ENCODE measurements at regions not wholly inside any gene's neighbourhood (a gene's known extent, or its start where the extent isn't known, plus 50 kb on each side); places are given as distances from the start of the nearest gene placed in this dataset.

DNA sequence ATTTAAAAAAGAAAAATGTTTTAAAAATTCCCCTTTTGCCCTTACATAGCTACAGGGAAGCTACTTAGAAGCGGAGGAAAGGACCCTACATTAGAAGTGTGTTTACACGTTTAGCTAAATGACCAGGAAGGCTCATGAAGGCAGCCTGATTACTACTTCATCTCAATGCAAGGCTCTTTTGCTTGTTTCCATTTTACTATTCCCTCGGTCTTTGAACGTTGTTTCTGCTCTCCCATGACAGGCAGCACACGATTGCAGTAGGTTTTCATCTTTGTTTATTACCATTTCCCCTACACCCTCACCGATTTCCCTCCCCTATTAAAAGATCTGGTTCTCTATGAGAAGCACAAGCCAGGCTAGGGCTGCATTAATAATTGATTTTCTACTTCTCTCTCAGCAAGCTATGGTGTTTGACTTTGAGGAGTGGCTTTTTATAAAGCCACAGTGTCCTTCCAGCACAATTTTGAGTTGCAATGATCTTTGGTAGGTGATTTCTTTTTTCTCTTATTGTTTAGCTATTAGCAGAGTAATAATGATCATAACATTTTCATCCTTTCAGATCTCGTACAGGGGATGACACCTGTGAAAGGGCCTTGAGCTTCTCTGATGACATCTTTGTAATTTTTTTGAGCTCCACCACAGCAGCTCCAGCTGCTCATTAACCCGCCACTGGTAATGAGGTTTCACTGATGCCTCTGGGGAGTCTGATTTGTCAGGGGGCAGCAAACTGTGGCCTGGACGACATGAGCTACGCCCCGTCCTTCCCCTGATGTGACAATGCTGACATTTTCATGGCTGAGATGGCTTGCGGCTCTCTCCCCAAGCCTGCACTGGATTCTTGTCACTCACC lies 670.3 kb downstream of the UQCRFS1 start:
- H3K4me1 ChIP-seq (ENCODE audit: control insufficient read depth, insufficient read depth, low read length) = no peaks in the 10 kb centered on the region
- no peak; the same call in 2 of the 3 replicates for ATAC-seq
- H4K20me1 ChIP-seq (ENCODE audit: control insufficient read depth, insufficient read depth) = no peaks in the 10 kb centered on the region
- 21% methylated on average over 12 of the region's 12 CpGs for WGBS (ENCODE audit: insufficient coverage, insufficient replicate concordance, low lambda C conversion rate, missing lambda C conversion rate)
- CTCF ChIA-PET = interaction anchor here (0.7 to 2.6 kb wide), 13 partner anchors 11 to 90 kb away, joined by 3 to 13 read pairs (median 4); no protein-coding TSS in a partner anchor
- no peak overlapping the region for H2AFZ ChIP-seq (ENCODE audit: control insufficient read depth, low read depth, low read length)
- intact Hi-C loops (cut with micrococcal nuclease; ENCODE audit: unreplicated experiment) (no loop called here), in situ Hi-C loops (cut with MboI) (no loop called here)
- FAIRE-seq = no peak
- H3K9ac ChIP-seq (ENCODE audit: control insufficient read depth, insufficient read depth, low read length) = no peak overlapping the region
- BruUV-seq (replicated peaks) = no TSS peak
- no peak for DNase-seq (ENCODE audit: low read depth, low spot score)
- H3K36me3 ChIP-seq (ENCODE audit: control insufficient read depth in 2 of 2, insufficient read depth in 2 of 2, low read length in 1 of 2) = no peaks in the 10 kb centered on the region
- no peak overlapping the region for H3K27ac ChIP-seq (ENCODE audit: control insufficient read depth, insufficient read depth)
- SMC1A ChIA-PET (ENCODE audit: uncharacterized antibody, unreplicated experiment) = interaction anchor here (0.7 to 5.2 kb wide), 29 partner anchors 10 to 126 kb away, joined by 3 to 50 read pairs (median 6); no protein-coding TSS in a partner anchor
- POLR2A ChIA-PET = interaction anchor here (0.8 to 1.6 kb wide), 11 partner anchors 12 to 74 kb away, joined by 3 to 10 read pairs (median 4); no protein-coding TSS in a partner anchor
- H3K4me3 ChIP-seq = no peak overlapping the region
- H3K4me2 ChIP-seq (ENCODE audit: control insufficient read depth, insufficient read depth) = no peak overlapping the region
- no peaks in the 10 kb centered on the region; the same call in 2 of the 3 replicates for H3K9me3 ChIP-seq (replicated peaks; ENCODE audit: control insufficient read depth, insufficient read depth, low read length)
- H3K27me3 ChIP-seq (replicated peaks in 1 of 2; ENCODE audit: control insufficient read depth in 2 of 2, insufficient read depth in 2 of 2, low read length in 1 of 2) = no peaks in the 10 kb centered on the region
- RAD21 ChIA-PET (ENCODE audit: unreplicated experiment) = interaction anchor here (0.7 to 3.8 kb wide), 25 partner anchors 14 to 91 kb away, joined by 3 to 37 read pairs (median 7); no protein-coding TSS in a partner anchor
- TF ChIP-seq MEF2B (IDR thresholded peaks at IDR 0.05; ENCODE audit: partially characterized antibody, poor library complexity, severe bottlenecking) = peak; percentile 43
- no peak for TF ChIP-seq RBBP5 (conservative IDR thresholded peaks at IDR 0.05)
- no peak for TF ChIP-seq BRCA1 (IDR thresholded peaks at IDR 0.05; ENCODE audit: low read depth, low read length)
- TF ChIP-seq MTA2 (IDR thresholded peaks at IDR 0.05; ENCODE audit: low read depth) = peak; percentile 41; the same call in 1 of the 2 replicates
- TF ChIP-seq HDAC2 (IDR thresholded peaks at IDR 0.05) = no peak
- TF ChIP-seq MEF2A (IDR thresholded peaks at IDR 0.05; ENCODE audit: insufficient read depth, low read depth, low read length) = no peak
- TF ChIP-seq RAD51 (IDR thresholded peaks at IDR 0.05) = no peak
- H3K79me2 ChIP-seq (ENCODE audit: control insufficient read depth, insufficient read depth, low read length) = no peaks in the 10 kb centered on the region
